ENCODE measurements at regions not wholly inside any gene's neighbourhood (a gene's known extent, or its start where the extent isn't known, plus 50 kb on each side); places are given as distances from the start of the nearest gene placed in this dataset.

- Histone ChIP-seq H3K9me3 (ENCODE audit: insufficient read depth, low read depth) (no peaks in the 10 kb centered on the region), H4K20me1 (ENCODE audit: insufficient read depth) (no peaks in the 10 kb centered on the region), H3K79me2 (ENCODE audit: low read depth) (no peaks in the 10 kb centered on the region), H3K4me2 (no peak overlapping the region), H3F3A (ENCODE audit: insufficient read depth, low read depth) (no peaks in the 10 kb centered on the region), H3K9me2 (ENCODE audit: insufficient read depth) (no peaks in the 10 kb centered on the region), H3K36me3 (ENCODE audit: low read depth) (no peaks in the 10 kb centered on the region), H3K27me3 (ENCODE audit: insufficient read depth, low read depth) (no peaks in the 10 kb centered on the region), H3K4me3 (no peak overlapping the region), H2AFZ (no peak overlapping the region), H3K4me1 (replicated peaks; ENCODE audit: insufficient read depth) (no peaks in the 10 kb centered on the region), H3K27ac (no peak overlapping the region)
- BruUV-seq (replicated peaks) = no TSS peak
- TF ChIP-seq EZH2 (IDR thresholded peaks at IDR 0.05; ENCODE audit: low read depth) (no peak), CTCF (conservative IDR thresholded peaks at IDR 0.05) (no peak)
- intact Hi-C loops (cut with micrococcal nuclease; ENCODE audit: unreplicated experiment) = no loop called here
- ChIA-PET CTCF (no interaction called here), POLR2A (ENCODE audit: unreplicated experiment) (no interaction called here)
- DNase-seq = no peak
Observed at GRCh38 chr19:28285917-28286316, 927.0 kb downstream of the UQCRFS1 start.

GRCh38 chr19:28285078-28285477, 927.9 kb downstream of the UQCRFS1 start:
- H3K27ac ChIP-seq = no peak overlapping the region
- no peaks in the 10 kb centered on the region; the same call in 1 of the 2 replicates for H3K9me3 ChIP-seq (ENCODE audit: insufficient read depth, low read depth)
- ChIA-PET POLR2A (ENCODE audit: unreplicated experiment) (no interaction called here), CTCF (no interaction called here)
- BruUV-seq (replicated peaks) = no TSS peak
- no peaks in the 10 kb centered on the region for H3F3A ChIP-seq (ENCODE audit: insufficient read depth, low read depth)
- H3K4me2 ChIP-seq = no peak overlapping the region
- intact Hi-C loops (cut with micrococcal nuclease; ENCODE audit: unreplicated experiment) = no loop called here
- H3K4me3 ChIP-seq = no peak overlapping the region
- H3K27me3 ChIP-seq (ENCODE audit: insufficient read depth, low read depth) = peaks cover under 1% of the 10 kb centered on the region; the same call in 1 of the 2 replicates
- DNase-seq = no peak
- no peaks in the 10 kb centered on the region for H3K4me1 ChIP-seq (replicated peaks; ENCODE audit: insufficient read depth)
- H4K20me1 ChIP-seq (ENCODE audit: insufficient read depth) = no peaks in the 10 kb centered on the region
- no peaks in the 10 kb centered on the region for H3K79me2 ChIP-seq (ENCODE audit: low read depth)
- H3K9me2 ChIP-seq (ENCODE audit: insufficient read depth) = no peaks in the 10 kb centered on the region
- TF ChIP-seq CTCF (conservative IDR thresholded peaks at IDR 0.05) = no peak
- H2AFZ ChIP-seq = no peak overlapping the region
- H3K36me3 ChIP-seq (ENCODE audit: low read depth) = no peaks in the 10 kb centered on the region

GRCh38 chr19:28284389-28284788, 928.6 kb downstream of the UQCRFS1 start:
- Histone ChIP-seq H3K4me3 (no peak overlapping the region), H3K79me2 (ENCODE audit: low read depth) (no peaks in the 10 kb centered on the region), H4K20me1 (ENCODE audit: insufficient read depth) (no peaks in the 10 kb centered on the region), H3K36me3 (ENCODE audit: low read depth) (no peaks in the 10 kb centered on the region), H3F3A (ENCODE audit: insufficient read depth, low read depth) (no peaks in the 10 kb centered on the region), H3K4me1 (replicated peaks; ENCODE audit: insufficient read depth) (no peaks in the 10 kb centered on the region), H2AFZ (no peak overlapping the region), H3K4me2 (no peak overlapping the region), H3K27me3 (ENCODE audit: insufficient read depth, low read depth) (peaks cover 4% of the 10 kb centered on the region; the same call in 1 of the 2 replicates), H3K9me3 (ENCODE audit: insufficient read depth, low read depth) (no peaks in the 10 kb centered on the region; the same call in 1 of the 2 replicates), H3K27ac (no peak overlapping the region), H3K9me2 (ENCODE audit: insufficient read depth) (no peaks in the 10 kb centered on the region)
- CTCF ChIA-PET = no interaction called here
- no TSS peak for BruUV-seq (replicated peaks)
- TF ChIP-seq CTCF (conservative IDR thresholded peaks at IDR 0.05) (no peak), EZH2 (IDR thresholded peaks at IDR 0.05; ENCODE audit: low read depth) (no peak)
- intact Hi-C loops (cut with micrococcal nuclease; ENCODE audit: unreplicated experiment) = no loop called here
- POLR2A ChIA-PET (ENCODE audit: unreplicated experiment) = no interaction called here
- DNase-seq = no peak

All from PC-9 (cell line).